Vagina (tissue), 2 donors: ENCODE measurements at regions not wholly inside any gene's neighbourhood (a gene's known extent, or its start where the extent isn't known, plus 50 kb on each side); places are given as distances from the start of the nearest gene placed in this dataset.

Source experiments
- DNase-seq, 2 donors: peaks; one replicate each; pipeline ENCODE4 v3.0.0-alpha.2; 2017; ENCODE audit errors: extremely low spot score in 2 of 2
- H3K27ac ChIP-seq: fragments of 200-600 bp; sonication (generic); one replicate; pipeline ENCODE4 v1.5.1; 2019
- H3K27me3 ChIP-seq: fragments of 200-600 bp; sonication (generic); one replicate; pipeline ENCODE4 v1.5.1; 2019
- H3K36me3 ChIP-seq, 2 donors: fragments of 200-600 bp; sonication (generic); one replicate each; pipeline ENCODE4 v1.5.1; 2017 to 2019
- H3K4me1 ChIP-seq: fragments of 200-600 bp; sonication (generic); one replicate; pipeline ENCODE4 v1.5.1; 2019
- H3K4me3 ChIP-seq, 2 donors: fragments of 200-600 bp; sonication (generic); 1 replicate in 1 of 2; 2 replicates in 1 of 2; pipeline ENCODE4 v1.5.1; 2016 to 2019
- H3K9me3 ChIP-seq: fragments of 200-600 bp; sonication (generic); one replicate; pipeline ENCODE4 v1.5.1; 2019
- CTCF ChIP-seq, 3 experiments: fragments of 450-650 bp in 2 of 3; fragments of 200-600 bp in 1 of 3; sonication (generic) in 1 of 3; IDR thresholded peaks; one replicate each; pipeline ENCODE4 v1.5.1; 2017 to 2019; ENCODE audit warnings: antibody characterized with exemption in 3 of 3, mild to moderate bottlenecking in 2 of 3, moderate library complexity in 2 of 3
- POLR2A ChIP-seq, 2 donors: fragments of 450-650 bp; IDR thresholded peaks; one replicate each; pipeline ENCODE4 v1.6.1; 2017; ENCODE audit warnings: antibody characterized with exemption in 2 of 2, mild to moderate bottlenecking in 2 of 2, moderate library complexity in 2 of 2
- POLR2AphosphoS5 ChIP-seq, 2 donors: sonication (generic); formaldehyde crosslinking; IDR thresholded peaks; one replicate each; pipeline ENCODE4 v1.9.0; 2017; ENCODE audit warnings: antibody characterized with exemption in 2 of 2, mild to moderate bottlenecking in 2 of 2, low read depth in 1 of 2; ENCODE audit not compliant: insufficient read depth in 1 of 2
- intact Hi-C: fragments of 100-400 bp; cut with DNase I; formaldehyde crosslinking; loops from one replicate; pipeline ENCODE4 v1.15.1; 2023

GRCh38 chr4:27594922-27595321 lies 734.3 kb downstream of the STIM2 start:
- Histone ChIP-seq H3K27ac (no peak overlapping the region), H3K9me3 (no peaks in the 10 kb centered on the region), H3K4me1 (no peaks in the 10 kb centered on the region), H3K36me3 (no peaks in the 10 kb centered on the region), H3K27me3 (no peaks in the 10 kb centered on the region), H3K4me3 (no peak overlapping the region)
- no peak for DNase-seq
- no peak for TF ChIP-seq CTCF (IDR thresholded peaks at IDR 0.05)
- no peak for TF ChIP-seq POLR2A (IDR thresholded peaks at IDR 0.05)
- TF ChIP-seq POLR2AphosphoS5 (IDR thresholded peaks at IDR 0.05; ENCODE audit: insufficient read depth in 1 of 2, low read depth in 1 of 2), result no peak
- intact Hi-C loops, result no loop called here

- Histone ChIP-seq H3K4me1 (no peaks in the 10 kb centered on the region), H3K27ac (no peak overlapping the region), H3K9me3 (no peaks in the 10 kb centered on the region), H3K27me3 (no peaks in the 10 kb centered on the region), H3K4me3 (no peak overlapping the region), H3K36me3 (no peaks in the 10 kb centered on the region)
- TF ChIP-seq POLR2AphosphoS5 (IDR thresholded peaks at IDR 0.05; ENCODE audit: insufficient read depth in 1 of 2, low read depth in 1 of 2) (no peak), POLR2A (IDR thresholded peaks at IDR 0.05) (no peak), CTCF (IDR thresholded peaks at IDR 0.05) (no peak)
- no peak for DNase-seq
- intact Hi-C loops, result no loop called here
These were observed 735.1 kb downstream of the STIM2 start for GRCh38 chr4:27595571-27596360.

GRCh38 chr4:27602172-27602571 lies 741.5 kb downstream of the STIM2 start:
- TF ChIP-seq POLR2A (IDR thresholded peaks at IDR 0.05) (no peak), POLR2AphosphoS5 (IDR thresholded peaks at IDR 0.05; ENCODE audit: insufficient read depth in 1 of 2, low read depth in 1 of 2) (no peak), CTCF (IDR thresholded peaks at IDR 0.05) (no peak)
- no peak for DNase-seq
- H3K4me3 ChIP-seq, result no peak overlapping the region
- no peaks in the 10 kb centered on the region for H3K36me3 ChIP-seq
- no peaks in the 10 kb centered on the region for H3K9me3 ChIP-seq
- no peaks in the 10 kb centered on the region for H3K27me3 ChIP-seq
- intact Hi-C loops, result no loop called here
- no peak overlapping the region for H3K27ac ChIP-seq
- H3K4me1 ChIP-seq, result no peaks in the 10 kb centered on the region

- TF ChIP-seq CTCF (IDR thresholded peaks at IDR 0.05), result no peak
- TF ChIP-seq POLR2AphosphoS5 (IDR thresholded peaks at IDR 0.05; ENCODE audit: insufficient read depth in 1 of 2, low read depth in 1 of 2), result no peak
- TF ChIP-seq POLR2A (IDR thresholded peaks at IDR 0.05), result no peak
- Histone ChIP-seq H3K9me3 (no peaks in the 10 kb centered on the region), H3K27me3 (no peaks in the 10 kb centered on the region), H3K36me3 (no peaks in the 10 kb centered on the region), H3K27ac (no peak overlapping the region), H3K4me3 (no peak overlapping the region), H3K4me1 (no peaks in the 10 kb centered on the region)
- no peak for DNase-seq
- intact Hi-C loops, result no loop called here
These were observed 744.1 kb downstream of the STIM2 start for GRCh38 chr4:27604692-27605091.

GRCh38 chr4:27616166-27616565 lies 755.5 kb downstream of the STIM2 start:
- intact Hi-C loops, result no loop called here

More at GRCh38 chr4:27616166-27616565, 755.5 kb downstream of the STIM2 start:
- no peaks in the 10 kb centered on the region for H3K9me3 ChIP-seq
- no peak overlapping the region for H3K4me3 ChIP-seq
- TF ChIP-seq CTCF (IDR thresholded peaks at IDR 0.05) (no peak), POLR2AphosphoS5 (IDR thresholded peaks at IDR 0.05; ENCODE audit: insufficient read depth in 1 of 2, low read depth in 1 of 2) (no peak), POLR2A (IDR thresholded peaks at IDR 0.05) (no peak)
- DNase-seq, result no peak
- H3K36me3 ChIP-seq, result no peaks in the 10 kb centered on the region
- no peaks in the 10 kb centered on the region for H3K27me3 ChIP-seq
- no peaks in the 10 kb centered on the region for H3K4me1 ChIP-seq
- H3K27ac ChIP-seq, result no peak overlapping the region
